IMR-90 (cell line): ENCODE measurements at regions not wholly inside any gene's neighbourhood (a gene's known extent, or its start where the extent isn't known, plus 50 kb on each side); places are given as distances from the start of the nearest gene placed in this dataset.

ENCODE experiments used
- ATAC-seq: fragments of 200-7000 bp; cut with Tn5 transposase; 2 replicates; pipeline ENCODE4 v1.9.1; 2020; ENCODE audit warnings: low read depth, mild to moderate bottlenecking, moderate library complexity
- BruUV-seq: library from RNA; stranded (reverse); fragments of 400-500 nt; replicated peaks from 2 replicates; lab custom pipeline; 2021; lab: Mats Ljungman, UMichigan
- CTCF ChIA-PET: fragments of 300-600 bp; formaldehyde crosslinking; extraction: SDS; loops from one replicate; lab custom pipeline; 2021; ENCODE audit warnings: antibody characterized with exemption; lab: Yijun Ruan, JAX
- POLR2A ChIA-PET: fragments of 300-600 bp; sonication (Branson Sonifier 250); formaldehyde crosslinking; loops from one replicate; lab custom pipeline; 2022; ENCODE audit warnings: antibody characterized with exemption; ENCODE audit not compliant: unreplicated experiment; lab: Charles Lee
- DNase-seq: peaks from one replicate; pipeline ENCODE4 v3.0.0; 2013
- H2AFZ ChIP-seq: replicated peaks from 2 replicates; pipeline ENCODE3; 2013; ENCODE audit warnings: low read length, mild to moderate bottlenecking; ENCODE audit not compliant: poor library complexity
- H2AK5ac ChIP-seq: 2 replicates; pipeline ENCODE4 v1.6.1; 2013; ENCODE audit warnings: low read depth, low read length, inconsistent platforms
- H2AK9ac ChIP-seq: replicated peaks from 2 replicates; pipeline ENCODE3; 2013; ENCODE audit warnings: mild to moderate bottlenecking, low read depth, low read length, moderate library complexity; ENCODE audit not compliant: poor library complexity
- H2BK120ac ChIP-seq: 2 replicates; pipeline ENCODE4 v1.6.1; 2013; ENCODE audit warnings: low read depth, low read length, inconsistent platforms
- H2BK15ac ChIP-seq: 3 replicates; pipeline ENCODE4 v1.6.1; 2013; ENCODE audit warnings: low read depth, low read length, inconsistent platforms
- H2BK20ac ChIP-seq: 2 replicates; pipeline ENCODE4 v1.6.1; 2013; ENCODE audit warnings: low read depth, mild to moderate bottlenecking, inconsistent platforms, low read length, moderate library complexity
- H2BK5ac ChIP-seq: 2 replicates; pipeline ENCODE4 v1.6.1; 2013; ENCODE audit warnings: mild to moderate bottlenecking, low read depth, low read length, inconsistent platforms; ENCODE audit not compliant: poor library complexity, severe bottlenecking
- H3K14ac ChIP-seq: replicated peaks from 2 replicates; pipeline ENCODE4 v1.6.1; 2013; ENCODE audit warnings: low read depth, low read length, inconsistent platforms
- H3K18ac ChIP-seq: 2 replicates; pipeline ENCODE4 v1.6.1; 2013; ENCODE audit warnings: low read depth, low read length, control low read depth
- H3K23ac ChIP-seq: 2 replicates; pipeline ENCODE4 v1.6.1; 2013; ENCODE audit warnings: low read depth, low read length, inconsistent platforms
- H3K27ac ChIP-seq: 2 replicates; pipeline ENCODE4 v1.5.1; 2013; ENCODE audit warnings: mild to moderate bottlenecking, control low read depth, low read length; ENCODE audit not compliant: insufficient read depth
- H3K27me3 ChIP-seq: 2 replicates; pipeline ENCODE4 v1.6.1; 2013; ENCODE audit warnings: low read length; ENCODE audit not compliant: control insufficient read depth, insufficient read depth
- H3K36me3 ChIP-seq: 2 replicates; pipeline ENCODE4 v1.6.1; 2013; ENCODE audit warnings: low read length, mixed read lengths; ENCODE audit not compliant: control insufficient read depth, insufficient read depth
- H3K4ac ChIP-seq: 2 replicates; pipeline ENCODE4 v1.6.1; 2013; ENCODE audit warnings: low read depth, low read length, inconsistent platforms
- H3K4me1 ChIP-seq: 2 replicates; pipeline ENCODE4 v1.6.1; 2013; ENCODE audit warnings: low read length, mixed read lengths; ENCODE audit not compliant: control insufficient read depth, insufficient read depth
- H3K4me2 ChIP-seq: 2 replicates; pipeline ENCODE4 v1.6.1; 2013; ENCODE audit warnings: low read depth, mild to moderate bottlenecking, control low read depth, low read length, moderate library complexity
- H3K4me3 ChIP-seq: 2 replicates; pipeline ENCODE4 v1.5.1; 2013; ENCODE audit warnings: low read depth, mild to moderate bottlenecking, control low read depth, low read length, moderate library complexity; ENCODE audit not compliant: insufficient read depth
- H3K56ac ChIP-seq: 2 replicates; pipeline ENCODE4 v1.6.1; 2013; ENCODE audit warnings: low read length, inconsistent platforms; ENCODE audit not compliant: insufficient read depth; ENCODE audit errors: extremely low read depth
- H3K79me1 ChIP-seq, 2 experiments: 2 replicates each; pipeline ENCODE4 v1.6.1; 2013; ENCODE audit warnings: low read length in 2 of 2, inconsistent platforms in 1 of 2, low read depth in 1 of 2
- H3K9ac ChIP-seq: 2 replicates; pipeline ENCODE4 v1.6.1; 2013; ENCODE audit warnings: low read depth, low read length, control low read depth
- H3K9me1 ChIP-seq: 2 replicates; pipeline ENCODE4 v1.6.1; 2013; ENCODE audit warnings: low read length, inconsistent platforms; ENCODE audit not compliant: insufficient read depth
- H3K9me3 ChIP-seq: 2 replicates; pipeline ENCODE4 v1.6.1; 2013; ENCODE audit warnings: low read length; ENCODE audit not compliant: control insufficient read depth, insufficient read depth
- H4K20me1 ChIP-seq: 2 replicates; pipeline ENCODE4 v1.6.1; 2013; ENCODE audit warnings: low read length, inconsistent platforms; ENCODE audit not compliant: insufficient read depth
- H4K5ac ChIP-seq: 2 replicates; pipeline ENCODE4 v1.6.1; 2013; ENCODE audit warnings: mild to moderate bottlenecking, low read depth, low read length, control low read depth
- H4K8ac ChIP-seq, 2 experiments: 2 replicates each; pipeline ENCODE4 v1.6.1; 2013; ENCODE audit warnings: low read depth in 2 of 2, low read length in 2 of 2, control low read depth in 1 of 2, inconsistent platforms in 1 of 2
- H4K91ac ChIP-seq: 2 replicates; pipeline ENCODE4 v1.6.1; 2013; ENCODE audit warnings: low read depth, low read length, inconsistent platforms; ENCODE audit not compliant: insufficient read depth
- BHLHE40 ChIP-seq: fragments of 150-350 bp; IDR thresholded peaks from 2 replicates; pipeline ENCODE4 v1.6.1; 2016; ENCODE audit warnings: mild to moderate bottlenecking, low read depth, low read length
- CEBPB ChIP-seq: IDR thresholded peaks from 2 replicates; pipeline ENCODE4 v1.6.1; 2012; ENCODE audit warnings: low read depth, low read length, improper control_type of control experiment
- CHD1 ChIP-seq: IDR thresholded peaks from 2 replicates; pipeline ENCODE4 v1.6.1; 2012; ENCODE audit warnings: low read depth, low read length, improper control_type of control experiment
- FOS ChIP-seq: fragments of 150-350 bp; IDR thresholded peaks from 2 replicates; pipeline ENCODE4 v1.6.1; 2016; ENCODE audit warnings: low read depth, low read length
- MAFK ChIP-seq: IDR thresholded peaks from 2 replicates; pipeline ENCODE4 v1.6.1; 2012; ENCODE audit warnings: low read depth, low read length, improper control_type of control experiment
- MAZ ChIP-seq: IDR thresholded peaks from 2 replicates; pipeline ENCODE4 v1.6.1; 2012; ENCODE audit warnings: low read depth, mild to moderate bottlenecking, low read length, improper control_type of control experiment, moderate library complexity, borderline replicate concordance
- MXI1 ChIP-seq: IDR thresholded peaks from 2 replicates; pipeline ENCODE4 v1.6.1; 2012; ENCODE audit warnings: low read depth, mild to moderate bottlenecking, low read length, moderate library complexity, borderline replicate concordance
- NFE2L2 ChIP-seq: fragments of 150-350 bp; IDR thresholded peaks from 2 replicates; pipeline ENCODE4 v1.6.1; 2016; ENCODE audit warnings: low read depth, mild to moderate bottlenecking, low read length
- POLR2A ChIP-seq: IDR thresholded peaks from 2 replicates; pipeline ENCODE4 v1.6.1; 2012; ENCODE audit warnings: mild to moderate bottlenecking, low read depth, low read length
- RAD21 ChIP-seq: IDR thresholded peaks from 2 replicates; pipeline ENCODE4 v1.6.1; 2012; ENCODE audit warnings: low read length, improper control_type of control experiment
- RCOR1 ChIP-seq: IDR thresholded peaks from 2 replicates; pipeline ENCODE4 v1.6.1; 2012; ENCODE audit warnings: mild to moderate bottlenecking, low read length, improper control_type of control experiment; ENCODE audit not compliant: insufficient replicate concordance
- RFX5 ChIP-seq: IDR thresholded peaks from 2 replicates; pipeline ENCODE4 v1.8.0; 2012; ENCODE audit warnings: low read depth, mild to moderate bottlenecking, low read length, moderate library complexity
- SMC3 ChIP-seq: fragments of 150-350 bp; IDR thresholded peaks from 2 replicates; pipeline ENCODE4 v1.6.1; 2016; ENCODE audit warnings: low read depth, mild to moderate bottlenecking, antibody characterized with exemption, low read length, moderate library complexity
- WGBS, 2 experiments: methylation state at CpG; one replicate each; pipeline versions ENCODE4 v1.1.5 to v1.1.7; 2013; ENCODE audit warnings: missing lambda C conversion rate in 2 of 2; ENCODE audit not compliant: insufficient read length in 1 of 2; ENCODE audit errors: extremely low coverage in 2 of 2; 5-methylcytosine and 5-hydroxymethylcytosine counted together
- dilution Hi-C: fragments of 300-500 bp; cut with HindIII; formaldehyde crosslinking; loops from one replicate; pipeline ENCODE4 v1.14.3; 2018; ENCODE audit warnings: low sequenced_read_pairs; ENCODE audit not compliant: unreplicated experiment
- in situ Hi-C: fragments of 300-500 bp; cut with MboI; formaldehyde crosslinking; loops from 3 replicates; pipeline ENCODE4 v1.14.3; 2019; ENCODE audit warnings: low sequenced_read_pairs, inconsistent platforms, mixed read lengths
- intact Hi-C: fragments of 100-400 bp; cut with micrococcal nuclease; formaldehyde crosslinking; loops from 2 replicates; pipeline ENCODE4 v1.10.0; 2022
- TF ChIP-seq, protein P1 (sequence below): fragments of 150-350 bp; IDR thresholded peaks from 2 replicates; pipeline ENCODE4 v1.6.1; 2016; ENCODE audit warnings: low read depth, mild to moderate bottlenecking, low read length, moderate library complexity, borderline replicate concordance
- TF ChIP-seq, protein P2 (sequence below): fragments of 150-350 bp; IDR thresholded peaks from 2 replicates; pipeline ENCODE4 v1.6.1; 2017; ENCODE audit warnings: mild to moderate bottlenecking, antibody characterized with exemption, low read length, low read depth
- TF ChIP-seq, protein P3 (sequence below): conservative IDR thresholded peaks from 2 replicates; pipeline ENCODE4 v1.5.1; 2012; ENCODE audit warnings: mild to moderate bottlenecking, low read depth, low read length, improper control_type of control experiment

DNA sequence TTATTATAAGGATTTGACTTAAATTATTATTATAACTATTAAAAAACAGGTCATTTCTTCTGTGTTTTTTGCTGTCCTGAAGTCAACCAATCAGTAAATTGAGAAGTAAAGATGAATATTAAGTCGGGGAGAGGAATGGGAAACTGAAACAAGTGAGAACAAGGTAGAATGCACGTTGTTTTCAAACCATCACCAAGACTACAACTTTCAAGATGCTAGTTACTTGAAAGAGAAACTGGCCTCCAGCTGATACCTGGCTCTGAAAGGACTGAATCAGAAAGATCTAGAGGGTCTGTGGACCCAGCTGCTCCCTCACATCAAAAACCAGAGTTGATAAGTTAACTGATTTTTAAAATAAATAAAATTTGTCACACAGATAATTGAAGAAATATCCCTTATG lies 1301.5 kb upstream of the ATXN8OS start:
- Histone ChIP-seq H3K4me3 (no peak overlapping the region), H3K9me1 (no peaks in the 10 kb centered on the region), H4K8ac (no peak overlapping the region), H3K79me1 (no peaks in the 10 kb centered on the region), H2BK5ac (no peak overlapping the region), H3K4me1 (no peaks in the 10 kb centered on the region), H2BK15ac (no peak overlapping the region), H3K27me3 (no peaks in the 10 kb centered on the region), H3K9ac (no peak overlapping the region), H4K91ac (no peak overlapping the region), H2AK5ac (no peak overlapping the region), H2BK20ac (no peak overlapping the region), H3K36me3 (no peaks in the 10 kb centered on the region), H2AFZ (no peak overlapping the region), H3K4ac (no peak overlapping the region), H4K5ac (no peak overlapping the region), H3K14ac (no peak overlapping the region), H2AK9ac (no peak overlapping the region), H3K4me2 (no peak overlapping the region), H3K27ac (no peak overlapping the region), H3K18ac (no peak overlapping the region), H2BK120ac (no peak overlapping the region), H3K56ac (no peak overlapping the region), H4K20me1 (no peaks in the 10 kb centered on the region), H3K23ac (no peak overlapping the region), H3K9me3 (peaks cover 5% of the 10 kb centered on the region; the same call in 1 of the 2 replicates)
- DNase-seq (no peak), ATAC-seq (no peak)
- ChIA-PET CTCF (no interaction called here), POLR2A (no interaction called here)
- TF ChIP-seq, protein P1, sequence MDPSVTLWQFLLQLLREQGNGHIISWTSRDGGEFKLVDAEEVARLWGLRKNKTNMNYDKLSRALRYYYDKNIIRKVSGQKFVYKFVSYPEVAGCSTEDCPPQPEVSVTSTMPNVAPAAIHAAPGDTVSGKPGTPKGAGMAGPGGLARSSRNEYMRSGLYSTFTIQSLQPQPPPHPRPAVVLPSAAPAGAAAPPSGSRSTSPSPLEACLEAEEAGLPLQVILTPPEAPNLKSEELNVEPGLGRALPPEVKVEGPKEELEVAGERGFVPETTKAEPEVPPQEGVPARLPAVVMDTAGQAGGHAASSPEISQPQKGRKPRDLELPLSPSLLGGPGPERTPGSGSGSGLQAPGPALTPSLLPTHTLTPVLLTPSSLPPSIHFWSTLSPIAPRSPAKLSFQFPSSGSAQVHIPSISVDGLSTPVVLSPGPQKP, result no peak
- no peak for TF ChIP-seq MAFK
- TF ChIP-seq FOS, result no peak
- TF ChIP-seq, protein P2, sequence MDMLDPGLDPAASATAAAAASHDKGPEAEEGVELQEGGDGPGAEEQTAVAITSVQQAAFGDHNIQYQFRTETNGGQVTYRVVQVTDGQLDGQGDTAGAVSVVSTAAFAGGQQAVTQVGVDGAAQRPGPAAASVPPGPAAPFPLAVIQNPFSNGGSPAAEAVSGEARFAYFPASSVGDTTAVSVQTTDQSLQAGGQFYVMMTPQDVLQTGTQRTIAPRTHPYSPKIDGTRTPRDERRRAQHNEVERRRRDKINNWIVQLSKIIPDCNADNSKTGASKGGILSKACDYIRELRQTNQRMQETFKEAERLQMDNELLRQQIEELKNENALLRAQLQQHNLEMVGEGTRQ, result no peak
- TF ChIP-seq CHD1, result no peak
- no peak for TF ChIP-seq SMC3
- TF ChIP-seq BHLHE40, result no peak
- no peak for TF ChIP-seq RFX5
- TF ChIP-seq, protein P3, sequence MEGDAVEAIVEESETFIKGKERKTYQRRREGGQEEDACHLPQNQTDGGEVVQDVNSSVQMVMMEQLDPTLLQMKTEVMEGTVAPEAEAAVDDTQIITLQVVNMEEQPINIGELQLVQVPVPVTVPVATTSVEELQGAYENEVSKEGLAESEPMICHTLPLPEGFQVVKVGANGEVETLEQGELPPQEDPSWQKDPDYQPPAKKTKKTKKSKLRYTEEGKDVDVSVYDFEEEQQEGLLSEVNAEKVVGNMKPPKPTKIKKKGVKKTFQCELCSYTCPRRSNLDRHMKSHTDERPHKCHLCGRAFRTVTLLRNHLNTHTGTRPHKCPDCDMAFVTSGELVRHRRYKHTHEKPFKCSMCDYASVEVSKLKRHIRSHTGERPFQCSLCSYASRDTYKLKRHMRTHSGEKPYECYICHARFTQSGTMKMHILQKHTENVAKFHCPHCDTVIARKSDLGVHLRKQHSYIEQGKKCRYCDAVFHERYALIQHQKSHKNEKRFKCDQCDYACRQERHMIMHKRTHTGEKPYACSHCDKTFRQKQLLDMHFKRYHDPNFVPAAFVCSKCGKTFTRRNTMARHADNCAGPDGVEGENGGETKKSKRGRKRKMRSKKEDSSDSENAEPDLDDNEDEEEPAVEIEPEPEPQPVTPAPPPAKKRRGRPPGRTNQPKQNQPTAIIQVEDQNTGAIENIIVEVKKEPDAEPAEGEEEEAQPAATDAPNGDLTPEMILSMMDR, result no peak
- no peak for TF ChIP-seq RAD21
- TF ChIP-seq NFE2L2, result no peak
- TF ChIP-seq POLR2A, result no peak
- TF ChIP-seq MAZ, result no peak
- TF ChIP-seq CEBPB, result no peak
- no peak for TF ChIP-seq MXI1
- no peak for TF ChIP-seq RCOR1
- WGBS, 2 experiments, result no CpG with 5 or more reads among the region's 2 CpGs
- intact Hi-C loops, result no loop called here
- dilution Hi-C loops, result no loop called here
- no TSS peak for BruUV-seq
- in situ Hi-C loops, result no loop called here
